Heart right ventricle (tissue), 16 donors: ENCODE measurements at regions not wholly inside any gene's neighbourhood (a gene's known extent, or its start where the extent isn't known, plus 50 kb on each side); places are given as distances from the start of the nearest gene placed in this dataset.
A peak's percentile ranks its signal among the peaks of the same experiment; 100 is the strongest.

Experiments used
- ATAC-seq, 8 donors: fragments of 200-7000 bp; cut with Tn5 transposase; one replicate each; pipeline ENCODE4 v1.9.1; 2020; ENCODE audit warnings: mild to moderate bottlenecking in 8 of 8, moderate library complexity in 8 of 8, moderate number of reproducible peaks in 1 of 8
- DNase-seq, 2 donors: peaks; one replicate each; pipeline ENCODE4 v3.0.0-alpha.2; 2020
- H3K27ac ChIP-seq, 10 donors: fragments of 200-600 bp; sonication (generic) in 2 of 10; one replicate each; pipeline versions ENCODE4 v1.5.0 to v1.8.0; 2020 to 2022; ENCODE audit warnings: mild to moderate bottlenecking in 3 of 10
- H3K27me3 ChIP-seq, 7 donors: fragments of 200-600 bp; one replicate each; pipeline ENCODE4 v1.8.0; 2021 to 2022; ENCODE audit warnings: mild to moderate bottlenecking in 2 of 7
- H3K36me3 ChIP-seq, 9 donors: fragments of 200-600 bp; sonication (generic) in 1 of 9; one replicate each; pipeline versions ENCODE4 v1.5.0 to v1.8.0; 2020 to 2022; ENCODE audit warnings: mild to moderate bottlenecking in 2 of 9
- H3K4me1 ChIP-seq, 9 donors: fragments of 200-600 bp; sonication (generic) in 1 of 9; one replicate each; pipeline versions ENCODE4 v1.5.0 to v1.8.0; 2020 to 2022; ENCODE audit warnings: mild to moderate bottlenecking in 4 of 9
- H3K4me3 ChIP-seq, 10 donors: fragments of 200-600 bp; sonication (generic) in 2 of 10; one replicate each; pipeline versions ENCODE4 v1.5.0 to v1.8.0; 2020 to 2022; ENCODE audit warnings: mild to moderate bottlenecking in 7 of 10, moderate library complexity in 2 of 10
- H3K9me3 ChIP-seq, 11 donors: fragments of 200-600 bp in 10 of 11; sonication (generic) in 2 of 11; one replicate each; pipeline versions ENCODE4 v1.5.0 to v1.8.0; 2013 to 2022; ENCODE audit warnings: mild to moderate bottlenecking in 2 of 11, control low read depth in 1 of 11, moderate library complexity in 1 of 11
- CTCF ChIP-seq, 9 donors: fragments of 200-600 bp; sonication (generic) in 2 of 9; IDR thresholded peaks; one replicate each; pipeline versions ENCODE4 v1.5.0 to v1.8.0; 2021 to 2022; ENCODE audit warnings: antibody characterized with exemption in 9 of 9, mild to moderate bottlenecking in 5 of 9, moderate library complexity in 1 of 9
- WGBS, 2 donors: extraction: QIAGEN DNeasy Blood & Tissue Kit; methylation state at CpG; one replicate each; pipeline ENCODE4 v1.1.7; 2013; ENCODE audit warnings: inconsistent platforms in 1 of 2; 5-methylcytosine and 5-hydroxymethylcytosine counted together
- intact Hi-C, 10 donors: fragments of 100-400 bp; cut with DNase I; formaldehyde crosslinking; loops; one replicate each; pipeline versions ENCODE4 v1.11.1 to v1.14.2; 2022
- donor health status: Arrhythmogenic right ventricular cardiomyopathy.
- donor health status: ischemic (EF 13 %, LVEDD 7.1; RV severe dilation, severe dysfunction).
- donor health status: healthy with polysubstance abuse.
- donor health status: DM: no; HTN: yes; CAD: no.
- donor health status: DM: no; HTN: no; CAD: no.
- donor health status: ischemic (EF 25% LVEDD 6.9; RV normal size, moderate dysfunction).
- donor health status: ischemic (EF 25% LVEDD 5.7; RV mildly dilated, moderate dysfunction).
- donor health status: healthy.
- donor health status: DM: yes; HTN: yes; CAD: no.
- donor health status: Ischemic cardiomyopathy.
- donor health status: ischemic (EF 35%, LVEDD 5.7; RV mildly dilated, moderate dysfunction).
- donor health status: nonischemic (EF 11% LVEDD 7.7; RV severe dilation, severe dysfunction).
- donor health status: DM: yes; HTN: yes; CAD: no.
- donor health status: PGD.
- donor health status: ischemic (EF 29% LVEDD 5.4; RV normal size, mild dysfunction).
- donor health status: nonischemic (EF 23%, LVEDD 6.1; RV moderate dilation, normal function).

- Histone ChIP-seq H3K36me3 (no peaks in the 10 kb centered on the region), H3K27me3 (no peaks in the 10 kb centered on the region), H3K4me1 (peaks cover 0 to 5% (median 2%) of the 10 kb centered on the region in 9 donors), H3K27ac (no peak overlapping the region), H3K9me3 (no peaks in the 10 kb centered on the region), H3K4me3 (no peak overlapping the region)
- 34 to 49% methylated on average over 4 of the region's 4 CpGs for WGBS, 2 donors
- ATAC-seq: no peak
- intact Hi-C loops: loop anchor here (2.0 to 10.0 kb wide), 9 partner anchors 161 to 373 kb away; partner anchors contain the start of gene LOXHD1 (in 8 of the 10)
- no peak for DNase-seq
- no peak for TF ChIP-seq CTCF (IDR thresholded peaks at IDR 0.05)
Measured at GRCh38 chr18:46283895-46284295, 179.7 kb downstream of the HAUS1 start.

DNA sequence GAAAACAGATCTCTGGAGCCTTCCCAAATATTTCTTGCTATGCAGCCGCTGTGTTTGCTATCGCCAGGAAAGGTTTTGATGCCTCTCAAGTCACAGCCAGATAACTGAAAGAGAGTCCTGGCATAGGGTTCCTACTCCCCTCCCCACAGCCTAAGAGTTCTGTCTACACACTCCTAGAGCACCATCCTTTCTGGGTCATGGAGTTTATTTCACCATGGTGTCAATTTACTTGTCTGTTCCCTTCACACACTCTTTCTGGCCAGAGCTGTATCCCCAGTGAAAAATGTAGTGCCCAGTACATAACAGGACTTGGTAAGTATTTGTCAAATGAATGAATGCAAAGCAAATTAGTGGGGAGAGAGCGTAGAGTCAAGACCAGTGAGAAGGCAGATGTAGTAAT, 185.3 kb downstream of the HAUS1 start:
- WGBS, 2 donors: 58 to 71% methylated on average over 3 of the region's 3 CpGs
- no peak overlapping the region for H3K27ac ChIP-seq
- no peaks in the 10 kb centered on the region for H3K36me3 ChIP-seq
- H3K4me1 ChIP-seq: peaks cover 0 to 18% (median 0%) of the 10 kb centered on the region in 9 donors
- H3K9me3 ChIP-seq: no peaks in the 10 kb centered on the region
- ATAC-seq (no peak), DNase-seq (no peak)
- TF ChIP-seq CTCF (IDR thresholded peaks at IDR 0.05): no peak
- H3K4me3 ChIP-seq: no peak overlapping the region
- no peaks in the 10 kb centered on the region for H3K27me3 ChIP-seq
- intact Hi-C loops: loop anchor here in 3 of 10 donors (10.0 kb wide), 4 partner anchors 155 to 365 kb away; partner anchors contain the start of gene LOXHD1 (in 1 of the 3)

GRCh38 chr18:46289931-46290330, 185.7 kb downstream of the HAUS1 start:
- WGBS, 2 donors: 88% methylated on average over 4 of the region's 4 CpGs
- H3K27ac ChIP-seq: no peak overlapping the region

GRCh38 chr18:46290440-46291020, 186.3 kb downstream of the HAUS1 start:
- WGBS, 2 donors: 90% methylated on average over 9 of the region's 9 CpGs
- no peaks in the 10 kb centered on the region for H3K36me3 ChIP-seq
- DNase-seq: no peak
- H3K27me3 ChIP-seq: no peaks in the 10 kb centered on the region
- ATAC-seq: peak in 1 of 8 donors; percentile 26
- H3K4me3 ChIP-seq: no peak overlapping the region
- TF ChIP-seq CTCF (IDR thresholded peaks at IDR 0.05): no peak
- peaks cover 0 to 18% (median 0%) of the 10 kb centered on the region in 9 donors for H3K4me1 ChIP-seq
- H3K27ac ChIP-seq: no peak overlapping the region
- intact Hi-C loops: loop anchor here in 2 of 10 donors (10.0 kb wide), 2 partner anchors 114 to 184 kb away; no protein-coding TSS in a partner anchor
- H3K9me3 ChIP-seq: no peaks in the 10 kb centered on the region

More at GRCh38 chr18:46289931-46290330, 185.7 kb downstream of the HAUS1 start:
- intact Hi-C loops: loop anchor here in 4 of 10 donors (10.0 kb wide), 6 partner anchors 115 to 365 kb away; partner anchors contain the start of gene LOXHD1 (in 1 of the 4)
- Histone ChIP-seq H3K36me3 (no peaks in the 10 kb centered on the region), H3K4me3 (no peak overlapping the region), H3K9me3 (no peaks in the 10 kb centered on the region), H3K27me3 (no peaks in the 10 kb centered on the region), H3K4me1 (peaks cover 0 to 18% (median 0%) of the 10 kb centered on the region in 9 donors)
- ATAC-seq: no peak
- TF ChIP-seq CTCF (IDR thresholded peaks at IDR 0.05): no peak
- no peak for DNase-seq
